Lower leg skin (tissue), 3 donors: ENCODE measurements at regions not wholly inside any gene's neighbourhood (a gene's known extent, or its start where the extent isn't known, plus 50 kb on each side); places are given as distances from the start of the nearest gene placed in this dataset.

Experiments used
- CTCF ChIP-seq, 3 donors: fragments of 450-650 bp; IDR thresholded peaks; one replicate each; pipeline ENCODE4 v1.5.1; 2016; ENCODE audit warnings: antibody characterized with exemption in 3 of 3, mild to moderate bottlenecking in 3 of 3, moderate library complexity in 2 of 3
- POLR2A ChIP-seq, 2 donors: fragments of 450-650 bp; IDR thresholded peaks; one replicate each; pipeline ENCODE4 v1.6.1; 2016 to 2017; ENCODE audit warnings: antibody characterized with exemption in 2 of 2, mild to moderate bottlenecking in 1 of 2, moderate library complexity in 1 of 2

DNA sequence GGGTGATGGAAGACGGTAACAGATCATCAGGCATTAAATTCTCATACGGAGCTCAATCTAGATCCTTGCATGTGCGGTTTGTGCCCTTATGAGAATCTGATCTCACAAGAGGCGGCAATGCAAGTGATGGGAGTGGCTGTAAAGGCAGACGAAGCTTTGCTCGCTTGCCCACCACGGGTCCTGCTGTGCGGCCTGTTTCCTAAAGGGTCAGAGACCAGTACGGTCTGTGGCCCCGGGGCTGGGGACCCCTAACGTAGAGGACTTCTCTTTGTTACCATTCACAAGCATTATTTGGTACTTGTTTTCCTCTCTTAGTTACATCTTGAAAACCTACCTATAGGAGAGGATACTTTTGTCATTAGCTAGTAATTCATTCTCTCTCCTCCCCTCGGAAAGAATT lies 221.0 kb downstream of the ADAM29 start:
- no peak for TF ChIP-seq CTCF (IDR thresholded peaks at IDR 0.05)
- no peak for TF ChIP-seq POLR2A (IDR thresholded peaks at IDR 0.05)
